D721Med (cell line): ENCODE measurements at regions not wholly inside any gene's neighbourhood (a gene's known extent, or its start where the extent isn't known, plus 50 kb on each side); places are given as distances from the start of the nearest gene placed in this dataset.

Source experiments
- DNase-seq: peaks from one replicate; pipeline ENCODE4 v3.0.0; 2011; ENCODE audit warnings: low spot score; ENCODE audit not compliant: insufficient read length
- FAIRE-seq: peaks from 2 replicates; lab custom pipeline; 2011; peaks lifted over from hg19 to GRCh38; lab: Jason Lieb, UNC
- TF ChIP-seq, protein P1 (sequence below): IDR thresholded peaks from 2 replicates; pipeline ENCODE4 v1.5.1; 2012; ENCODE audit warnings: mild to moderate bottlenecking, control low read depth; ENCODE audit not compliant: insufficient read depth; ENCODE audit errors: missing control alignments

- no peak for FAIRE-seq
- TF ChIP-seq, protein P1, sequence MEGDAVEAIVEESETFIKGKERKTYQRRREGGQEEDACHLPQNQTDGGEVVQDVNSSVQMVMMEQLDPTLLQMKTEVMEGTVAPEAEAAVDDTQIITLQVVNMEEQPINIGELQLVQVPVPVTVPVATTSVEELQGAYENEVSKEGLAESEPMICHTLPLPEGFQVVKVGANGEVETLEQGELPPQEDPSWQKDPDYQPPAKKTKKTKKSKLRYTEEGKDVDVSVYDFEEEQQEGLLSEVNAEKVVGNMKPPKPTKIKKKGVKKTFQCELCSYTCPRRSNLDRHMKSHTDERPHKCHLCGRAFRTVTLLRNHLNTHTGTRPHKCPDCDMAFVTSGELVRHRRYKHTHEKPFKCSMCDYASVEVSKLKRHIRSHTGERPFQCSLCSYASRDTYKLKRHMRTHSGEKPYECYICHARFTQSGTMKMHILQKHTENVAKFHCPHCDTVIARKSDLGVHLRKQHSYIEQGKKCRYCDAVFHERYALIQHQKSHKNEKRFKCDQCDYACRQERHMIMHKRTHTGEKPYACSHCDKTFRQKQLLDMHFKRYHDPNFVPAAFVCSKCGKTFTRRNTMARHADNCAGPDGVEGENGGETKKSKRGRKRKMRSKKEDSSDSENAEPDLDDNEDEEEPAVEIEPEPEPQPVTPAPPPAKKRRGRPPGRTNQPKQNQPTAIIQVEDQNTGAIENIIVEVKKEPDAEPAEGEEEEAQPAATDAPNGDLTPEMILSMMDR, result no peak
- DNase-seq, result no peak
Measured at GRCh38 chr5:104538734-104539133, 976.1 kb upstream of the NUDT12 start.

DNA sequence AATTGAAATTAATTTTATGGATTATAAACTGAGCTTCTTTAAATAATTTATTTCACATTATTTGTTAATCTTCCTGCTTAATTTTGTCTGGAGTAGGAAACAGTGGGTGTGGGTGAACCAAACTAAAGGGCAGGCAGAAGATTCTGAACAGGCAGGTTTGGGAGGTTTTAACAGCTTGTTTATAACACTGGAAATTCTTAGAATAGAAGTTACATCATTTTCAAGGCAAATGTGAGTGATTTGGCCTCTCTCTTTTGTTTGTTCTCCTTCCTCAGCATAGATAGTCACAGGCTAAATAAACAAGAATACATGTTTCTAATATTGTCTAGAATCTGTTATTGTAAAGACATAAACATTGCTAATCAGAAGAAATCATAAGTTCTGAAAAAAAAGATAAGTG lies 970.9 kb upstream of the NUDT12 start:
- no peak for DNase-seq
- TF ChIP-seq, protein P1, result no peak
- peak; percentile 16 for FAIRE-seq

- FAIRE-seq, result no peak
- TF ChIP-seq, protein P1, result no peak
- DNase-seq, result no peak
Measured at GRCh38 chr5:104526866-104527265, 964.3 kb upstream of the NUDT12 start.

- FAIRE-seq, result no peak
- no peak for DNase-seq
- TF ChIP-seq, protein P1, result no peak
Measured at GRCh38 chr5:104513640-104514072, 951.1 kb upstream of the NUDT12 start.

- DNase-seq, result no peak
- FAIRE-seq, result no peak
- TF ChIP-seq, protein P1, result no peak
Measured at GRCh38 chr5:104513121-104513602, 950.6 kb upstream of the NUDT12 start.

- TF ChIP-seq, protein P1, result no peak
- DNase-seq, result no peak
- no peak for FAIRE-seq
Measured at GRCh38 chr5:104512063-104512825, 949.7 kb upstream of the NUDT12 start.

GRCh38 chr5:104498281-104498680 lies 935.7 kb upstream of the NUDT12 start:
- TF ChIP-seq, protein P1, result no peak
- FAIRE-seq, result no peak
- no peak for DNase-seq
